Transverse colon (tissue), 3 donors: ENCODE measurements at regions not wholly inside any gene's neighbourhood (a gene's known extent, or its start where the extent isn't known, plus 50 kb on each side); places are given as distances from the start of the nearest gene placed in this dataset.

Experiments used
- POLR2A ChIP-seq: fragments of 450-650 bp; IDR thresholded peaks from one replicate; pipeline ENCODE4 v1.6.1; 2016; ENCODE audit warnings: antibody characterized with exemption, mild to moderate bottlenecking, moderate library complexity
- TF ChIP-seq, protein P1 (sequence below), 5 experiments: fragments of 200-600 bp in 3 of 5; fragments of 450-650 bp in 2 of 5; sonication (generic) in 3 of 5; IDR thresholded peaks; 1 replicate in 2 of 5; 2 replicates in 3 of 5; pipeline ENCODE4 v1.5.1; 2016 to 2017; ENCODE audit warnings: antibody characterized with exemption in 5 of 5, inconsistent platforms in 3 of 5, mild to moderate bottlenecking in 2 of 5, moderate library complexity in 1 of 5

GRCh38 chr3:150168698-150169097 lies 198.0 kb upstream of the PFN2 start:
- no peak for TF ChIP-seq POLR2A
- TF ChIP-seq, protein P1, sequence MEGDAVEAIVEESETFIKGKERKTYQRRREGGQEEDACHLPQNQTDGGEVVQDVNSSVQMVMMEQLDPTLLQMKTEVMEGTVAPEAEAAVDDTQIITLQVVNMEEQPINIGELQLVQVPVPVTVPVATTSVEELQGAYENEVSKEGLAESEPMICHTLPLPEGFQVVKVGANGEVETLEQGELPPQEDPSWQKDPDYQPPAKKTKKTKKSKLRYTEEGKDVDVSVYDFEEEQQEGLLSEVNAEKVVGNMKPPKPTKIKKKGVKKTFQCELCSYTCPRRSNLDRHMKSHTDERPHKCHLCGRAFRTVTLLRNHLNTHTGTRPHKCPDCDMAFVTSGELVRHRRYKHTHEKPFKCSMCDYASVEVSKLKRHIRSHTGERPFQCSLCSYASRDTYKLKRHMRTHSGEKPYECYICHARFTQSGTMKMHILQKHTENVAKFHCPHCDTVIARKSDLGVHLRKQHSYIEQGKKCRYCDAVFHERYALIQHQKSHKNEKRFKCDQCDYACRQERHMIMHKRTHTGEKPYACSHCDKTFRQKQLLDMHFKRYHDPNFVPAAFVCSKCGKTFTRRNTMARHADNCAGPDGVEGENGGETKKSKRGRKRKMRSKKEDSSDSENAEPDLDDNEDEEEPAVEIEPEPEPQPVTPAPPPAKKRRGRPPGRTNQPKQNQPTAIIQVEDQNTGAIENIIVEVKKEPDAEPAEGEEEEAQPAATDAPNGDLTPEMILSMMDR (IDR thresholded peaks at IDR 0.05), result no peak
